ENCODE measurements at regions not wholly inside any gene's neighbourhood (a gene's known extent, or its start where the extent isn't known, plus 50 kb on each side); places are given as distances from the start of the nearest gene placed in this dataset.

DNA sequence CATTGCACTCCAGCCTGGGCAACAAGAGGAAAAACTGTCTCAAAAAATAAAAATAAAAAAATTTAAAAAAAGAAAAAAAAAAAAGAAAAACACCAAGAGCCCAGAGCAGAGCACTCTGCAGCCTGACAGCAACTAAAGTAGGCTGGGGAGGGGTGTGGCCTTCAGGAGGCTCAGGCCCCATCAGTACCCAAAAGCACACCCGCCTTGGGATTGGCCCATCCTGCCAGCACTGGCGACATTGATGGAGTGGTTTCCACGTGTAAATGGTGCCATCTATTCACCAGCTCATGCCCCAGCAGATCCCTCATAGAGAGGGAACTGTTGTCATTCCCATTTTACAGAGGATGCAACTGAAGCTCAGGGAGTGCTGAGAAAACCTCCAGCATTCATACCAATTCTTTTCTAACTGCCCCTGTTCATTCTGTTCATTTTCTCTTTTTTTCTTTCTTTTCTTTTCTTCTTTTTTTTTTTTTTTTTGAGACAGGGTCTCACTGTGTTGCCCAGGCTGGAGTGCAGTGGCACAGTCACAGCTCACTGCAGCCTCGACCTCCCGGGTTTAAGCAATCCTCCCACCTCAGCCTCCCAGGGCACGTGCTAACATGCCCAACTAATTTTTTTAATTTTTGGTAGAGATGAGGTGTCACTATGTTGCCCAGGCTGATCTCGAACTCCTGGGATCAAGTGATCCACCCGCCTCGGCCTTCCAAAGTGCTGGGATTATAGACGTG, 89.3 kb downstream of the IRF2BPL start:
- H3K27me3 ChIP-seq (ENCODE audit: control insufficient read depth, insufficient read depth, low read length) = no peaks in the 10 kb centered on the region
- DNase-seq = no peak
- H3K4me1 ChIP-seq (ENCODE audit: control insufficient read depth, insufficient read depth, low read length) = peaks cover 10% of the 10 kb centered on the region
- peak overlapping the region; percentile 57 for H3K27ac ChIP-seq (ENCODE audit: low read length)
- no peak overlapping the region for H3K4me3 ChIP-seq (ENCODE audit: low read length)
- no peaks in the 10 kb centered on the region for H3K36me3 ChIP-seq (ENCODE audit: control insufficient read depth, insufficient read depth, low read length)
- no CpG with 5 or more reads among the region's 10 CpGs for WGBS (ENCODE audit: insufficient coverage, low lambda C conversion rate)
- H3K9me3 ChIP-seq (ENCODE audit: control insufficient read depth, low read depth, low read length) = no peaks in the 10 kb centered on the region

DNA sequence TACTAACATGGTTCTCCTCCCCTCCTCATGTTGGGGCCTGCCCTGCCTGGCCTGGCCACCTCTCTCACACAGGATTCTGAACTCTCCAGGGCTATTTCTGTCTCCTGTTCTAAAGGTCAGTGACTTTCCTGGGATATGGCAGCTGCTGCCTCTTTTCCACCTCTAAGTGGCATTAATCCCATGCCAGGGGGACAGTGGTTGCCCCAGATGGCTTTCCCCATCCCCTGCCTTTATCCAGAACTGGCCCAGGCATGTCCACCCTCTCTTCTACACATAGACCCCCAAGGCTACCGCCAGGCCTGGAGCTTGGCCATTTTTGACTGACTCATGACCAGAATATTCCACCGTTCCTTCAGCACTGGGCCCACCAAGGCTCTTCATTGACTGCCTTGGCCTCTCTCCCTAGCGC, 90.4 kb downstream of the IRF2BPL start:
- H3K4me3 ChIP-seq (ENCODE audit: low read length) = no peak overlapping the region
- H3K4me1 ChIP-seq (ENCODE audit: control insufficient read depth, insufficient read depth, low read length) = peaks cover 10% of the 10 kb centered on the region
- no CpG with 5 or more reads among the region's 3 CpGs for WGBS (ENCODE audit: insufficient coverage, low lambda C conversion rate)
- no peak for DNase-seq
- H3K27ac ChIP-seq (ENCODE audit: low read length) = no peak overlapping the region
- H3K9me3 ChIP-seq (ENCODE audit: control insufficient read depth, low read depth, low read length) = no peaks in the 10 kb centered on the region
- H3K36me3 ChIP-seq (ENCODE audit: control insufficient read depth, insufficient read depth, low read length) = no peaks in the 10 kb centered on the region
- no peaks in the 10 kb centered on the region for H3K27me3 ChIP-seq (ENCODE audit: control insufficient read depth, insufficient read depth, low read length)

DNA sequence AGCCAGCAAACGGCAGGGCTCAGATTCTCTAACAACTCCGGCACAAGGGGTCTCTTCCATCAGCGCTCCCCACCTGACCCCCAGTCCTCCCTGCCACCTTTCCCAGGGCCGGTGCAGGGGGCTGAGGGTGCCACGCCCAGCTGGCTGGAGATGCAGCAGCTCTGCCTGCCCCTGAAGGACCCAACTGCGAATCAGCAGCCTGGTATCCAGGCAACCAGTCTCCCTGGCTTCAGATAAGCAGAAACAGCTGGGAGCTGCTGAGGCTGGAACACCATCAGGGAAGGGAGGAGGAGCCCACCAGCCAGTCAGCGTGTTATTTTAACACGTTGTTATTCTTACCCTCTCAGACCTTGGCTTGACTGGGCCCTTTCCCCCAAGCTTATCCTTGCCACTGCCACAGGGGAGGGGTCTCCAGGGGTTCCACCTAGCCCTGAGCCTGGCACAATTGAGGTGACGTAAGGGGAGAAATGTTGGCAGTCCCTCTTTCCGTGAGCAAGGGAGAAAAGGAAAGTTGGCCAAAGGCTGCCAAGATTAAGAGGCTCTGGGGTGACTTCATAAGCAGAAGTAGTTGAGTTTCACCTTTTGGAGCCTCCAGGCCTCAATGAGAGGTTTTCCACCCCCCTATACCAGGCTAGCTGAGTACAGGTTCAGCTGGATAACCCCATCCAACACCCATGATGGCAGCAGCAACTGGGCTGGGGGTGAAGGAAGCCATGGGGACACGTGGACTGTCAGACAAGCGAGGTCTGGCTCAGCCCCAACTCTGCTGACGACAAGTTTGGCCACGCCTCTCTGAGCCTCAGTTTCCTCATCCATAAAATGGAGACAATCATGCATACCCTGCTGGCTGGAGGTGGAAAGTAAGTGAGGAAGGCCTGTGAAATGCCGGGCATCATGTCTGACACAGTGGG, 91.1 kb downstream of the IRF2BPL start:
- H3K36me3 ChIP-seq (ENCODE audit: control insufficient read depth, insufficient read depth, low read length) = no peaks in the 10 kb centered on the region
- peaks cover 10% of the 10 kb centered on the region for H3K4me1 ChIP-seq (ENCODE audit: control insufficient read depth, insufficient read depth, low read length)
- no peaks in the 10 kb centered on the region for H3K9me3 ChIP-seq (ENCODE audit: control insufficient read depth, low read depth, low read length)
- WGBS (ENCODE audit: insufficient coverage, low lambda C conversion rate) = 33% methylated on average over 1 of the region's 15 CpGs
- DNase-seq = peak; percentile 77
- H3K27ac ChIP-seq (ENCODE audit: low read length) = peak overlapping the region; percentile 51
- no peaks in the 10 kb centered on the region for H3K27me3 ChIP-seq (ENCODE audit: control insufficient read depth, insufficient read depth, low read length)
- H3K4me3 ChIP-seq (ENCODE audit: low read length) = no peak overlapping the region

DNA sequence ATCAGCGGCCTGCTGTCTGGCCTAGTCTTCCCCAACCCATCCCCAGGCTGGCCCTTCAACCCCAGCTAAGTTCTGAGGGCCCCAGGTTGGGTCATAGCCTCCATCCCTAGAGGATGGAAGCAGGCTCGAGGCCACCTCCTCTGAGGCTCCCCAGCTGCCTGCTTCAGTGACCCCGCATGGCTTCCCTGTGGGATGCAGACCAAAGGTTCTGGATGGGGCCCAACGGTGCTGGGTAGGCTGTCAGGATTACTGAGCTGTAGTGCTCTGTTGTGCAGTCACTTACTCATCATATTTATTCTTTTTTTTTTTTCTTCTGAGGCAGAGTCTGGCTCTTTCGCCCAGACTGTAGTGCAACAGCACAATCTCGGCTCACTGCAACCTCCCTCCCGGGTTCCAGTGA, 92.0 kb downstream of the IRF2BPL start:
- no peak for DNase-seq
- Histone ChIP-seq H3K27me3 (ENCODE audit: control insufficient read depth, insufficient read depth, low read length) (no peaks in the 10 kb centered on the region), H3K4me1 (ENCODE audit: control insufficient read depth, insufficient read depth, low read length) (peaks cover 10% of the 10 kb centered on the region), H3K9me3 (ENCODE audit: control insufficient read depth, low read depth, low read length) (no peaks in the 10 kb centered on the region), H3K4me3 (ENCODE audit: low read length) (no peak overlapping the region), H3K36me3 (ENCODE audit: control insufficient read depth, insufficient read depth, low read length) (no peaks in the 10 kb centered on the region), H3K27ac (ENCODE audit: low read length) (no peak overlapping the region)
- no CpG with 5 or more reads among the region's 7 CpGs for WGBS (ENCODE audit: insufficient coverage, low lambda C conversion rate)

DNA sequence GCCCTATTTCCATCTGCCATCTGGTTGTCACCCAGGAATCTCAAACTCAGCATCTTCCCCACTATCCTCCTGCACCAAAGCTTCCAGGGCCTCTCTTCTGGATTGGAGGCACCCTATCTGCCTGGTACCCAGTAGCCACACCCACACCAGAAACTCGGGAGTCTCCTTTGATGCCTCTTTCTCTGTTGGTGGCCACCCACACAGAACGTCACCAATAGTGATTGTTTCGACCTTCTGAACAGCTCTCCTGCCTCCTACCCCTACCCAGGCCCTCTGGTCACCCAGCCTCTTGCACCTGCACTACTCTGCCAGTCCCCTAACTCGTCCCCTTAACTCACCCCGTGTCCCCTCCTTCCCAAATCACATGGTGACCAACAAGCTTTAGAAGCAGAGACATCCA, 95.0 kb downstream of the IRF2BPL start:
- no CpG with 5 or more reads among the region's 5 CpGs for WGBS (ENCODE audit: insufficient coverage, low lambda C conversion rate)
- no peak for DNase-seq
- H3K27ac ChIP-seq (ENCODE audit: low read length) = no peak overlapping the region

DNA sequence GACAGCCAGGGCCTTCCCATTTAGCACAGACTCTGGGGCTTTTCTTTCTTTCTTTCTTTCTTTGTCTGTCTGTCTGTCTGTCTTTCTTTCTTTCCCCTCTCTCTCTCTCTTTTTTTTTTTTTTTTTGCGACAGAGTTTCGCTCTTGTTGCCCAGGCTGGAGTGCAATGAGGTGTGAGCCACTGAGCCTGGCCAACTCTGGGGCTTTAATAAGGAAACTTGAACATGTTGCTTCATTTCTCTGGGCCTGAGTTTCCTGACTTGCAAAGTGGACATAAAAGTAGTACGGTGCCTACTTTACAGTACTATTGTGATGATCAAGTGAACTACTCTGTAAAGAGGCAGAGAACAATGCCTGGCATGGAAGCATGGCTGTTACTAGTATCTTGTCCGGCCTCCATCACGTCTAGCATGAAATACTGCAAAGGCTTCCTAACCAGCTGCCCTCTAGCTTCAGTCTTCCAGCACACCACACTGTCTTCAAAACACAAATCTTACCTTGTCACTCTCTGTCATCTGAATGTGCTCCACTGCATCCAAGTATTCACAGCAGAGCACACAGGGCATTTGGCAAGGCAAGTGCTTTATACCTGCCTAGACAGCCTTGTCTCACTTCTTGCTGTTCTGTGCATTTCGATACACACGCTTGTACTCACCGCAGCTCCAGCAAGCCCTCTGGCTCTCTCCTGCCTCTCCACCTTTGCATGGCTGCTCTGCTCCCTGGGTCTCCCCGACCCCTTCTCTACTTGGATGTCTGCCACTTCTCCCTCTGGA, 96.7 kb downstream of the IRF2BPL start:
- DNase-seq = no peak
- H3K9me3 ChIP-seq (ENCODE audit: control insufficient read depth, low read depth, low read length) = no peaks in the 10 kb centered on the region
- WGBS (ENCODE audit: insufficient coverage, low lambda C conversion rate) = no CpG with 5 or more reads among the region's 9 CpGs
- no peak overlapping the region for H3K27ac ChIP-seq (ENCODE audit: low read length)
- H3K4me3 ChIP-seq (ENCODE audit: low read length) = no peak overlapping the region
- no peaks in the 10 kb centered on the region for H3K27me3 ChIP-seq (ENCODE audit: control insufficient read depth, insufficient read depth, low read length)
- H3K4me1 ChIP-seq (ENCODE audit: control insufficient read depth, insufficient read depth, low read length) = peaks cover 4% of the 10 kb centered on the region
- no peaks in the 10 kb centered on the region for H3K36me3 ChIP-seq (ENCODE audit: control insufficient read depth, insufficient read depth, low read length)

More for the DNA sequence above, 95.0 kb downstream of the IRF2BPL start:
- Histone ChIP-seq H3K9me3 (ENCODE audit: control insufficient read depth, low read depth, low read length) (no peaks in the 10 kb centered on the region), H3K36me3 (ENCODE audit: control insufficient read depth, insufficient read depth, low read length) (no peaks in the 10 kb centered on the region), H3K27me3 (ENCODE audit: control insufficient read depth, insufficient read depth, low read length) (no peaks in the 10 kb centered on the region), H3K4me1 (ENCODE audit: control insufficient read depth, insufficient read depth, low read length) (peaks cover 6% of the 10 kb centered on the region), H3K4me3 (ENCODE audit: low read length) (no peak overlapping the region)

DNA sequence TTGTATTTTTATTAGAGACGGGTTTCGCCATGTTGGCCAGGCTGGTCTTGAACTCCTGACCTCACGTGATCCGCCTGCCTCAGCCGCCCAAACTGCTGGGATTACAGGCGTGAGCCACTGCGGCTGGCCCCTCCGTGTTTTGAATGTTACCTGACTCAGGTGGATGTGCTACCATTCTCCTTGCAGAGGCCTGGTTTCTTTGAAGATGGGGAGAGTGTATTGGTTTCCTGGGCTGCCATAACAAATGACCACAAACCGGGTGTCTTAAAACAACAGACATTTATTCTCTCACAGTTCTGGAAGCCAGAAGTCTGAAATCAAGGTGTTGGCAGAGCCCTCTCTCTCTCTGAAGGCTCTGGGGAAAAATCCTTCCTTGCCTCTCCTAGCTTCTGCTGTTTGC, 98.0 kb downstream of the IRF2BPL start:
- H3K4me3 ChIP-seq (ENCODE audit: low read length) = no peak overlapping the region
- no peaks in the 10 kb centered on the region for H3K9me3 ChIP-seq (ENCODE audit: control insufficient read depth, low read depth, low read length)
- no peaks in the 10 kb centered on the region for H3K36me3 ChIP-seq (ENCODE audit: control insufficient read depth, insufficient read depth, low read length)
- no CpG with 5 or more reads among the region's 9 CpGs for WGBS (ENCODE audit: insufficient coverage, low lambda C conversion rate)
- DNase-seq = no peak
- H3K27me3 ChIP-seq (ENCODE audit: control insufficient read depth, insufficient read depth, low read length) = no peaks in the 10 kb centered on the region
- peaks cover 4% of the 10 kb centered on the region for H3K4me1 ChIP-seq (ENCODE audit: control insufficient read depth, insufficient read depth, low read length)
- H3K27ac ChIP-seq (ENCODE audit: low read length) = no peak overlapping the region

DNA sequence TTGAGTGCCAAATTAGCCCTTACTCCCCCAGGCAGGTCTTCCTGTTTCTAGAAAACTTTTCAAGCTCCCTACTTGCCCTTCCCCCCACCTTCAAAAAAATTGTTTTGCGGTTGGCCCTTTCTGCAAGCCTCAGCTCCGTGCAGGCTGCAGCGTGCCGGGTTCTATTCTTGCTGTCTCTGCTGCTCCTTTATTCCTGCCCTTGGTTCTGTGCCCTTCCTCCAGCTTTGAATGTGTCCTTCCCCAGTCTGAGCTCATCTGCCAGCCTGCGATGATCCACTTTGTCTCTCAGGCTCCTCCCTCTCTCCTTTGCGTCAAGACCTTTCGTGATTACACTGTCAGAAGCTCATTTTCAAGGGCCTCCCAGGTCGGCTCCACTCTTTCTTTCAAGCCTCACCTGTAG, 98.6 kb downstream of the IRF2BPL start:
- no peak for DNase-seq
- H3K27ac ChIP-seq (ENCODE audit: low read length) = no peak overlapping the region
- no peaks in the 10 kb centered on the region for H3K36me3 ChIP-seq (ENCODE audit: control insufficient read depth, insufficient read depth, low read length)
- H3K4me1 ChIP-seq (ENCODE audit: control insufficient read depth, insufficient read depth, low read length) = peaks cover 7% of the 10 kb centered on the region
- no peaks in the 10 kb centered on the region for H3K9me3 ChIP-seq (ENCODE audit: control insufficient read depth, low read depth, low read length)
- whole genome bisulfite sequencing (ENCODE audit: insufficient coverage, low lambda C conversion rate) = 40% methylated on average over 2 of the region's 8 CpGs
- H3K4me3 ChIP-seq (ENCODE audit: low read length) = no peak overlapping the region
- no peaks in the 10 kb centered on the region for H3K27me3 ChIP-seq (ENCODE audit: control insufficient read depth, insufficient read depth, low read length)

DNA sequence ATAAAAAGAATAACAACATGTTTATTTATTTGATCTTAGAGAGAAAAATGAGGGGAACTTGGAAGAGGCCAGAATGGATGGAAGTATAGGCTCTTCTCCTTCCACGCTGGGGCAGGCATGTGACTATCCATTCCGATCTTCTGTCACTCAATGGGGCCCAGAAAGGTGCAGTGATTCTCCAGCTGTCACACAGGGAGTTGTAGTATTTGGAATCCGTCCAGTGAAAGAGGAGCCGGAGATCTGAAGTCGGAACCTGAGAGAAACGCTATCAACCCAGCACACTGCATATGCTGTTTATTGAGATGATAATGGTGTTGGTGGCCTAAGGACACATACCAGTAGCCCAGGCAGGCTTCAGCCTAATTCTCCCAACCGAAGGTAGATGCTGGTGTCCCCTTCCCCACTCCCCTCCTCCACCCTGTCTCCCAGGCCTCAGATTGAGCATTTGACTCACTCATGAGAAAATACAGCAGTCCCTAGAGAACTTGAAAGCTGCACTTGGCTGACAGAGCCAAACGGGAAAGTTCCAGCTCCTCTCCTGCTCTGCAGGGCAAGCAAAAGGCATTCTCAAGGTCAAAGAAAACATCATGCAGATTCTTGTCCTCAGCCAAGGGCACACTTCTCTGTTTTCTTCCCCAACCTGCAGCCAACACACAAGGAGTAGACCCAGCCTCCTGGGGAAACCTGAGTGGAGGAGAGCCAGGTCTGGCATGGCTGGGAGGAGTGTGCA, 100.4 kb downstream of the IRF2BPL start:
- H3K27me3 ChIP-seq (ENCODE audit: control insufficient read depth, insufficient read depth, low read length) = no peaks in the 10 kb centered on the region
- no peak overlapping the region for H3K4me3 ChIP-seq (ENCODE audit: low read length)
- no peak overlapping the region for H3K27ac ChIP-seq (ENCODE audit: low read length)
- H3K4me1 ChIP-seq (ENCODE audit: control insufficient read depth, insufficient read depth, low read length) = peaks cover 25% of the 10 kb centered on the region
- no peak for DNase-seq
- no peaks in the 10 kb centered on the region for H3K36me3 ChIP-seq (ENCODE audit: control insufficient read depth, insufficient read depth, low read length)
- WGBS (ENCODE audit: insufficient coverage, low lambda C conversion rate) = no CpG with 5 or more reads among the region's 8 CpGs
- no peaks in the 10 kb centered on the region for H3K9me3 ChIP-seq (ENCODE audit: control insufficient read depth, low read depth, low read length)

All from large intestine (tissue), 3 donors.